Fibroblast of pulmonary artery (primary cell): ENCODE measurements at regions not wholly inside any gene's neighbourhood (a gene's known extent, or its start where the extent isn't known, plus 50 kb on each side); places are given as distances from the start of the nearest gene placed in this dataset.

Experiments
- DNase-seq: peaks from one replicate; pipeline ENCODE4 v3.0.0-alpha.2; 2010; ENCODE audit warnings: low read depth
- H3K4me3 ChIP-seq: replicated peaks from 2 replicates; pipeline ENCODE4 v1.5.1; 2011; ENCODE audit warnings: low read depth, mild to moderate bottlenecking, control low read depth, low read length, moderate library complexity
- TF ChIP-seq, protein P1 (sequence below): IDR thresholded peaks from 2 replicates; pipeline ENCODE4 v1.5.1; 2011; ENCODE audit warnings: mild to moderate bottlenecking, control low read depth, low read length, inconsistent platforms; ENCODE audit errors: missing control alignments

- TF ChIP-seq, protein P1, sequence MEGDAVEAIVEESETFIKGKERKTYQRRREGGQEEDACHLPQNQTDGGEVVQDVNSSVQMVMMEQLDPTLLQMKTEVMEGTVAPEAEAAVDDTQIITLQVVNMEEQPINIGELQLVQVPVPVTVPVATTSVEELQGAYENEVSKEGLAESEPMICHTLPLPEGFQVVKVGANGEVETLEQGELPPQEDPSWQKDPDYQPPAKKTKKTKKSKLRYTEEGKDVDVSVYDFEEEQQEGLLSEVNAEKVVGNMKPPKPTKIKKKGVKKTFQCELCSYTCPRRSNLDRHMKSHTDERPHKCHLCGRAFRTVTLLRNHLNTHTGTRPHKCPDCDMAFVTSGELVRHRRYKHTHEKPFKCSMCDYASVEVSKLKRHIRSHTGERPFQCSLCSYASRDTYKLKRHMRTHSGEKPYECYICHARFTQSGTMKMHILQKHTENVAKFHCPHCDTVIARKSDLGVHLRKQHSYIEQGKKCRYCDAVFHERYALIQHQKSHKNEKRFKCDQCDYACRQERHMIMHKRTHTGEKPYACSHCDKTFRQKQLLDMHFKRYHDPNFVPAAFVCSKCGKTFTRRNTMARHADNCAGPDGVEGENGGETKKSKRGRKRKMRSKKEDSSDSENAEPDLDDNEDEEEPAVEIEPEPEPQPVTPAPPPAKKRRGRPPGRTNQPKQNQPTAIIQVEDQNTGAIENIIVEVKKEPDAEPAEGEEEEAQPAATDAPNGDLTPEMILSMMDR = no peak
- no peak for DNase-seq
- H3K4me3 ChIP-seq = no peak overlapping the region
Observed at GRCh38 chr16:6057821-6058220, 960.2 kb upstream of the EEF2KMT start.

- TF ChIP-seq, protein P1 = no peak
- no peak overlapping the region for H3K4me3 ChIP-seq
- no peak for DNase-seq
Observed at GRCh38 chr16:6048017-6048416, 950.4 kb upstream of the EEF2KMT start.

DNA sequence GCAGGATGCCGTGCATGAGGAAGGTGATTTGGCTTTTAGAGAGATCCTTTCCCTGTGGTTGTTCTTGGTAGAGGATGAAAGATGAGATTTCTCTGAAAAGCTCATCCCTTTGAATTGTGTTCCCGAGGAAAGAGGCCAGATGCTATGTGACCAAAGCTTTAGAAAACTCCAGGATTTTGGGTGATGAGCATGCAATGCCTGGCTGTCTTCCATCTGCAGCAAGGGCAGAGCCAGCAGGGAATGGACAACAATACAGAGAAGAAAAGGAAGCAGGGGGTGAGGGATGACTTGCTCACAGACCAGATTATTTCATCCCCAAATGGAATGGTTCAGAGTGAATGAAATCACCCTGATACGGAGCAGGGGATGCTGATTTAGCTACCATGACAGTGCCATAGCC is 949.7 kb upstream of the EEF2KMT start:
- no peak for DNase-seq
- no peak overlapping the region for H3K4me3 ChIP-seq
- TF ChIP-seq, protein P1 = no peak

DNA sequence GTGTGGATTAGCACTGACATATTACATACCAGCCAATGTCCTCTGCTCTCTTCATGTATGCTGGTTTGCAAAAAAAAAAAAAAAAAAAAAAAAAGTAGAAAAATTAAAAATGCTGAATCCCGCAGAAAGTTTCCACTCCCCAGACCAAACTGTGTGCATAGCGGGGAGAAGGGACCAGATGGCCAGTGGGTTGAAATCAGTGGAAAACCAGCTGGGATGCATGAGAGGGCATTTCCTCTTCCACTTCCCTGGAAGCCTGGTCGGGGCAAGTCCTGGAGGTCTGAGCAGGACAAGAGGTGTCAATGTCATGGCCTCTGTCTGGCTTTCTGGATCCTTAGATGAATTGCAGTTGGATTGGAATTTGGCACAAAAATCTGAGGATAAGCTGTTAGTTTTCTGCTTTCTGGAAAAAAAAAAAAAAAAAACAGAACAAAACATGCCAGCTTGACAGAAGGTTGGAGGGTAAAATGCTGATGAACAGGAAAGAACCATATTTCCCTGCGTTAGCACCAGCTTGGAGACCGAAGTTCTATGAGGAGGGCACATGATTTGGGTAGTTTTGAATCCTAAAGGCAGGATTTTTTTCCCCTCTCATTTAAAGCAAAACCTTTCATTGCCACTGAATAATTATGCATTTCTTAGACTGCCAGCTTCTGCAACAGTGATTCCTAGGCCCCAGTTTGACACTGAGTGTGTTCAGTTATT is 941.5 kb upstream of the EEF2KMT start:
- TF ChIP-seq, protein P1 = no peak
- no peak for DNase-seq

GRCh38 chr16:6035161-6035560 is 937.6 kb upstream of the EEF2KMT start:
- no peak for DNase-seq
- TF ChIP-seq, protein P1 = no peak
- no peak overlapping the region for H3K4me3 ChIP-seq

More for the DNA sequence above, 941.5 kb upstream of the EEF2KMT start:
- H3K4me3 ChIP-seq = no peak overlapping the region

DNA sequence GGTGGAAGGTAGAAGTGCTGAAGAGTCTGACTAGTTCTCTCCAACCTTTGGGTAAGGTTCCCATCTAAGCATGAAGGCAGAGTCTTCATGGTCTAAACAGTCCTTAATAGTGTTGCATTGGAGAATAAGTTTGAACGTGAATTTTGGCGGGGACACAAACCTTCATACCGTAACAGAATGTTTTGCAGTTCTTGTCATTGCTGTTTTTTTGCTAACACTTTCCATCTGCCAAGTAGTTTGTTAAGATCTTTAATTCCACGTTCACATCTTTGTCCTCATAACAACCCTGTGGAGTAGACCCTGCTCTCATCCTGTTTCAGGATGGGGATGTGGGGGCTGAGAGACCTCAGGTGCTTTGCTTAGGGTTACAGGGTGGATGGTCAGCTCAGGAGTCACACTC is 936.9 kb upstream of the EEF2KMT start:
- H3K4me3 ChIP-seq = no peak overlapping the region
- no peak for DNase-seq
- TF ChIP-seq, protein P1 = no peak

GRCh38 chr16:6032438-6032837 is 934.8 kb upstream of the EEF2KMT start:
- H3K4me3 ChIP-seq = no peak overlapping the region
- TF ChIP-seq, protein P1 = no peak
- no peak for DNase-seq
